ENCODE measurements at regions not wholly inside any gene's neighbourhood (a gene's known extent, or its start where the extent isn't known, plus 50 kb on each side); places are given as distances from the start of the nearest gene placed in this dataset.

DNA sequence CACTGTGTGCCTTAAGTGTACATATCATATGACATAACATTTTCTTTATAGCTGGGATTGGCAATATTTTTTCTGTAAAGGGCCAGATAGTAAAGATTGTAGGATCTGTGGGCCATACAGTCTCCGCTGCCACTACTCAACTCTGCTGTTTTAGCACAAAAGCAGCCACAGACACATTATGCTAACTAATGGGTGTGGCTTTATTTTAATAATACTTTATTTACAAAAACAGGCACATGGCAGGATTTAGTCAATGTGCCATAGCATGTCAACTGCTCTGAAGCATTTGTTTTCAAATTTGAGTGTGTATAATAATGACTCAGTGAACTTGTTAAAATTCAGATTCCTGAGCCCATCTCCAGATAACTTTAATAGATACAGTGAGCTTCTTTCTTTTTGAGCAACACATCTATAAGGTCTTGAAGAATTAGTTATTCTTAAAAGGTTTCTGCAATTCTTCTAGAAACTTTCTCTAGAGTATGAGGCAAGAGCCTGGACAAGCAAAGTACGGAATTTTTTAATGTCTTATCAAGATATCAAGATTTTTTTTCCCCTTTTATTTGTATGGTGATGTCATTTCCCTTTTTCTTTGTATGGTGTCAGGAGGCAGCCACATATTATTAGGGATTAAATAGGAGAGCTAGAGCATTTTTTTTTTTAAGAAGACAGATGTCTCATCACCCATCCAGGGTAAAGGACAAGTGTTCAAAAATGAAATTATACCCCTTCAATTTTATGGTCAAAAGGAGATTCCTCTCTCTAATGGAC, 518.3 kb downstream of the DHX35 start:
- TF ChIP-seq, protein P1, sequence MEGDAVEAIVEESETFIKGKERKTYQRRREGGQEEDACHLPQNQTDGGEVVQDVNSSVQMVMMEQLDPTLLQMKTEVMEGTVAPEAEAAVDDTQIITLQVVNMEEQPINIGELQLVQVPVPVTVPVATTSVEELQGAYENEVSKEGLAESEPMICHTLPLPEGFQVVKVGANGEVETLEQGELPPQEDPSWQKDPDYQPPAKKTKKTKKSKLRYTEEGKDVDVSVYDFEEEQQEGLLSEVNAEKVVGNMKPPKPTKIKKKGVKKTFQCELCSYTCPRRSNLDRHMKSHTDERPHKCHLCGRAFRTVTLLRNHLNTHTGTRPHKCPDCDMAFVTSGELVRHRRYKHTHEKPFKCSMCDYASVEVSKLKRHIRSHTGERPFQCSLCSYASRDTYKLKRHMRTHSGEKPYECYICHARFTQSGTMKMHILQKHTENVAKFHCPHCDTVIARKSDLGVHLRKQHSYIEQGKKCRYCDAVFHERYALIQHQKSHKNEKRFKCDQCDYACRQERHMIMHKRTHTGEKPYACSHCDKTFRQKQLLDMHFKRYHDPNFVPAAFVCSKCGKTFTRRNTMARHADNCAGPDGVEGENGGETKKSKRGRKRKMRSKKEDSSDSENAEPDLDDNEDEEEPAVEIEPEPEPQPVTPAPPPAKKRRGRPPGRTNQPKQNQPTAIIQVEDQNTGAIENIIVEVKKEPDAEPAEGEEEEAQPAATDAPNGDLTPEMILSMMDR (IDR thresholded peaks at IDR 0.05; ENCODE audit: extremely low read depth in 1 of 2, insufficient read depth in 1 of 2, low read depth in 1 of 2, low read length in 2 of 2): no peak
- no peak for TF ChIP-seq POLR2A (IDR thresholded peaks at IDR 0.05; ENCODE audit: low read depth, low read length)
- TF ChIP-seq, protein P2, sequence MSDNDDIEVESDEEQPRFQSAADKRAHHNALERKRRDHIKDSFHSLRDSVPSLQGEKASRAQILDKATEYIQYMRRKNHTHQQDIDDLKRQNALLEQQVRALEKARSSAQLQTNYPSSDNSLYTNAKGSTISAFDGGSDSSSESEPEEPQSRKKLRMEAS (IDR thresholded peaks at IDR 0.05; ENCODE audit: insufficient read depth, insufficient read length): no peak
- TF ChIP-seq EZH2 (IDR thresholded peaks at IDR 0.05; ENCODE audit: borderline replicate concordance, low read depth, low read length, severe bottlenecking): no peak
- TF ChIP-seq GATA2 (IDR thresholded peaks at IDR 0.05; ENCODE audit: insufficient read depth, insufficient read length, low read depth, low read length): no peak
- no peak for TF ChIP-seq JUN (IDR thresholded peaks at IDR 0.05; ENCODE audit: borderline replicate concordance, insufficient read depth, insufficient read length, low read depth)
- TF ChIP-seq POLR2AphosphoS5 (IDR thresholded peaks at IDR 0.05; ENCODE audit: insufficient read depth, low read depth, low read length): no peak
